Myocyte (in vitro differentiated cells): ENCODE measurements at regions not wholly inside any gene's neighbourhood (a gene's known extent, or its start where the extent isn't known, plus 50 kb on each side); places are given as distances from the start of the nearest gene placed in this dataset.

Source experiments
- DNase-seq: peaks from one replicate; pipeline ENCODE4 v3.0.0-alpha.2; 2012; ENCODE audit warnings: low read depth

DNA sequence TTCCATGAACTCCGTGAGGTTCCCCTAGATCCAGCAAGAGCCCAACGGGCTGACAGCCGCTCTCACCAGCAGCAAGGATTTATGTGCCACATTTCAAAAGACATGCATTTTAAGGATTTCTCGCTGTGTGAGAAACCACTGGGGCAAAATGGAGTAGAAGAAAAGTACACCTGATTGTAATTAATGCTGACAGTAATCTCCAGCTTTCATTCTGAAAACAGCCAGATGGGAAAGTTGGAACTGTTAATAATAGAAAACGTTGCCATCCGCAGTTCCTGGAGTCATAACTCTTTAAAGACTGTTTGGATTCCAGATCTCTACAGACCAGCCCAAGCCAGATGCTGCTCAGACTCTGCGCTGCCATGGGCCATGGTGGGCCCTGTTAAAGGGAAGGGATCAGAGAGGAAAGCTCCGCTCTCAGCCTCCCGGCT is 216.9 kb upstream of the GLI3 start:
- no peak for DNase-seq

DNA sequence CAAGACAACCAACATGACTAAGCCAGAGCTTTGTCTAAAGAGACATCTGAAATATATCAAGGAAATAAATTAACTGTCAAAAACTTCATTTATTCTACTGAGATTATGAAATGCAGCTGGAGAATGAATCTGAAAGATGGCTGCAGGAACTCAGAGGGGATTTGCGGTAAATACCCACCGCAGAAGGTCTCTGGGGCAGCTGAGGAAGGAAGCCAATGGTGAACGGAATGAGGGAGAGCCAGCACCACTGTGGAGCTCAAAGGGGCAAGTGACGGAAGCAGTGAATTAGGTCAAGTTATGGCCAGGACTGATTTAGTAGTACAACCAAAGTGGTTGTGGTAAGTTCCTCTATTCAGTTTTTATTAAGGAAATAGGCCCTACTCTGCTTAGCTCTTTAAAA is 215.3 kb upstream of the GLI3 start:
- DNase-seq = no peak

GRCh38 chr7:42449431-42449830 is 212.4 kb upstream of the GLI3 start:
- DNase-seq = no peak

DNA sequence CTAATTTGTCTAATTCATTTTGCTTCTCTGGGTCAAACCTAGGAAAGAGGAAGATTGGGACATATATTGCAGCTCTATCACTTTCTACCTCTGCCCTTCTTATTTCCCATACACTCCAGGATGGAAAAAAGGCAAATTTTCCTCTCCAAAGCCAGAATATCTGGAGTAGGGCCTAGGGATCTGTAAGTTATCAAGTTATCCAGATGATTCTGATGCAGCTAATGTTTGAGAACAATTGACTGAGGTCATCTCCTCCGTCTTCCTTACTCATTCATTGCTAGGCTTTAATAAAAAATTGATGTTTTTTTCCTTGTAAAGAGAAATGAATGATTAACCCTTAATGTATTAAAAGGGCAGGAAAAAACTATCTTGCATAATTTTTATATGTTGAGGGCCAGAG is 211.9 kb upstream of the GLI3 start:
- DNase-seq = no peak

DNA sequence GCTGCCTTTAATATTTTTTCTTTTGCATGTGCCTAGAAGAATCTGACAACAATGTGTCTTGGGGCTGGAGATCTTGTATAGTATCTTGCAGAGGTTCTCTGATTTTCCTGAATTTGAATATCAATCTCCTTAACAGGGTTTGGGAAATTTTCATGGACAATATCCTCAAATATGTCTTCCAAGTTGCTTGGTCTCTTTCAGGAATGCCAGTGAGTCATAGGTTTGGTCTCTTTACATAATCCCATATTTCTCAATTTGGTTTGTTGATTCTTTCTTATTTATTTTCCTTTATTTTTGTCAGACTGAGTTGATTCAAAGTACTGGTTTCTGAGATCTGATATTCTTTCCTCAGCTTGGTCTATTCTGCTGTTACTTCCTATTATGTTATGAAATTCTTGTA is 208.7 kb upstream of the GLI3 start:
- DNase-seq = no peak

DNA sequence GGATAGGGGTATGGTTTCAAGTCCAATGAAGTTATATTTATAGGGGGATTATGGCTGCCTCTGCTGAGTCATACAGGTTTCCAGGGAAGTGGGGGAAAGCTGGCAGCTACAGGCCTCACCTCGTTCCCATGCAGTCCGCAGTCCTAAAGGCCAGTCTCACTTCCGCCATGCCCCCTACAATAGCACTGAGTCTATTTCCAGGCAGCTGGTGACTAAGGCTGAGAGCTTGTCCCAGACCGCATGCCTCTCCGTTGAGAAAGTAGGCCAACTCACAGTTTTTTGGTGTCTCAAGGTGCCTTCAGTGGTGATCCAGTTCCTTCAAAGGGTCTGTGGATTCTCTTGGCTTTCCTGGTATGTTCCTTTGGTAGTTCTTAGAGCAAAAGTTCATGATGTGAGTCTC is 203.9 kb upstream of the GLI3 start:
- no peak for DNase-seq

- DNase-seq = no peak
These were observed 195.6 kb upstream of the GLI3 start for GRCh38 chr7:42432644-42433043.

DNA sequence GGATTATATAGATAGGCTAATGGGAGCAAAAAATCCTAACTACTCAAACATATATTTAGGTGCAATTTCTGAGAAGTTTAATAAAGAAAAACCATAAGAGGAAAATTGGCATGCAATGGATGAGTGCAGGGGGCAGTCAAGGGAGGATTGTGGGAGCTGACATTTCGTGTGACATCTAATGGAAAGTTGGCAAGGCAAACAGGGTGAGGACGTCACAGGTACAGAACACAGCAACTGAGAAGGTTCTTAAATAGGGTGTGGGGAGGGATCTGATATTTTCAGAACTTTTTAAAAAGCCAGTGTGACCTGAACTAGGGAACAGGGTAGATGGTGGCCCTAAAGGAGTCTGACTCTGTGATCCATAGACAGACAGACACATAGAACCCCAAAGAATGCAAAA is 194.9 kb upstream of the GLI3 start:
- no peak for DNase-seq

DNA sequence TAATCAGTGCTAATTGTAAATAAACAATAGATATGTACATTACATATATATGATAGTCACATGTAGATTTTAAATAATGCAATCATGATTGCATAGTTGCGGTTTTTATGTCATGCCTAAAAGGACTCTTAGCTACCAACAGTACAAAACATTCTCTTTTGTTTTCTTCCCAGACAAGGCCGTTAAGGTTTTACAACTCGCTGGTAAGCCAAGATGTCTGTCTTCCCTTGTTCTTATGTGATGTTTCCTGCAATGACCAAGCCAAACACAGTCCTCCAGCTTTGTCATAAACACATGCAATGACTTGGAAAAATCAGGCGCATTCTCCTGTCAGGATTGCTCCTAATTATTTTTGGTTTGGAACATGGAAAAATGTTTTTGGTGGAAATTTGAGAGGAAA is 192.3 kb upstream of the GLI3 start:
- DNase-seq = no peak

GRCh38 chr7:42426163-42426562 is 189.2 kb upstream of the GLI3 start:
- no peak for DNase-seq

DNA sequence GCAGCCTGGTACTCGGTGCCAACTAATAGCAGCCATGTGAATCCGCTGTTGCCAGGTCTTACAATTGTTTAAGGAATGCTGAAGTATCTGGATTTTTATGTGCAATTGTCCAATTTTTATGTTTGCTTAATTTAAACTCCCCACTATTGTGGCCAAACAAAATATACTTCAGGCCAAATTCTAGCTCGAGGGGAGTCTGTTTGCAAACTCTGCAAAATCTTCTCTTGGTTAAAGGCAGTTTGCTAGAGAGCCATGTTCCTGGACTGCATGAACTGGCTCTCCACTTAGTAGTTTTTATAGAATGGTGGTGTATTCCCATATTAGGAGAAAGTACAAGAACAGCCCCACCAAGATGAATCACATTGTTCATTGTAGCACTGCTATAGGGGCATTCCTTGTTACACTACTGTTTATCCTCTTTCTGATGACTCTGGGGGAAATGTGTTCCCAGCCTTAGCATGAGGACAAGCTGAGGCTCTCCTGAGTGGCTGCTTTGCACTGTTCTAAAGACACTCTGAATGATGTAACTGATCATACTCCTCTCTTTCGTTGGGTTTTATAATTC is 178.0 kb upstream of the GLI3 start:
- DNase-seq = no peak

DNA sequence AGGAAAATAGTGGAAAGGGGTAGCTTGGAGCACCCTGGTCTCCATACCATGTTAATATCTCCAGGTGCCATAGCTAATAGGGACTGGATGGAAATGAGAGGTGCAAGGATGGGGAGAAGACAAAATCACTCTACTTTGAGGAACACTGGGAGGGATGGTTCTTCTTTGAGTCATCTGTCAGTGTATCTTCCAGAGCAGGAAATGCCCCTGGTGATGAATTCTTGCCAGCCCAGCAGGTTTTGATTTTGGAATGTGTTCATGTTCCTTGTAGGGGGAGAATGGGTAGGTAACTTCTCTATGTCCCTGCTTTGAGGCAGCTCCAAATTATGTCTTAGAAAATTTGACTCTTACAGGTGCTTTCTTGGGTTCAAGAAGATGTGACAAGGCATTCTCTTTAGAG is 177.0 kb upstream of the GLI3 start:
- no peak for DNase-seq

DNA sequence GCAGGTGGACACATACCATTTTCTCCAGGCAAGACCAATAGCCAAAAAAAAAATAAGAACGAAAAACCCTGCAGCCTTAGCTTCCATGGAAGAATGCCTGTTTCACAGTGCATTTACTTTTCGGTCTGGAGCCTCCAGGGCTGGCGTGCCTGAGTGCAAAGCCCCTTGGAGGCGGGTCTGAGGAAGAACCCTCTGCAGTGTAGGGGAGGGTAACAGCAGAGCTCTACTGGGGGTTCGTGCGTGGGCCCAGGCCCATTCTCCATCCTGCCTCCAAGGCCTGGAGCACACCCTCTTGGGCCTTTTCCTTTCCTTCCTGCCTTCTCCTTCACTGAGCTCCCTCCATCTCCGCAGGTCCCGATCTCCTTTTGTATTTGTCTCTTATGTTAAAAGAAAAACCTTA is 172.3 kb upstream of the GLI3 start:
- no peak for DNase-seq

DNA sequence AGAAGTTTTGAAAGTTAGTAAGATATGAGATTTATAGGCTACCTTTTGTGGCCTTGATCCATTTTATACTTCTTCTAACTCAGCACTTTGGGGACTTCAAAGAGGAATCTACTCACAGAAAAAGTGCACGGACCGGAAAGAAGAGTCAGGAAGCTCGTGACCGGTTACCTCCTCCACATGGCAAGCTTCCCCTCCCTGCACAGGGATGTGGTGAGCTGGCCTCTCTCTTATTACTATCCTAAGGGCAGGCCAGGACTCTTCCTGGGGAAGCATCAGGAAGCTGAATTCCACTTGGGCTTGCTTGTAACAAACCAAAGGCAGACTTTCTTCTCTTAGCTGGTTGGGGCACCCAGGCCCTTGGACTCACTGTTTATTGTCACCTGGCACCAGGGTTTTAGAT is 170.8 kb upstream of the GLI3 start:
- DNase-seq = no peak

DNA sequence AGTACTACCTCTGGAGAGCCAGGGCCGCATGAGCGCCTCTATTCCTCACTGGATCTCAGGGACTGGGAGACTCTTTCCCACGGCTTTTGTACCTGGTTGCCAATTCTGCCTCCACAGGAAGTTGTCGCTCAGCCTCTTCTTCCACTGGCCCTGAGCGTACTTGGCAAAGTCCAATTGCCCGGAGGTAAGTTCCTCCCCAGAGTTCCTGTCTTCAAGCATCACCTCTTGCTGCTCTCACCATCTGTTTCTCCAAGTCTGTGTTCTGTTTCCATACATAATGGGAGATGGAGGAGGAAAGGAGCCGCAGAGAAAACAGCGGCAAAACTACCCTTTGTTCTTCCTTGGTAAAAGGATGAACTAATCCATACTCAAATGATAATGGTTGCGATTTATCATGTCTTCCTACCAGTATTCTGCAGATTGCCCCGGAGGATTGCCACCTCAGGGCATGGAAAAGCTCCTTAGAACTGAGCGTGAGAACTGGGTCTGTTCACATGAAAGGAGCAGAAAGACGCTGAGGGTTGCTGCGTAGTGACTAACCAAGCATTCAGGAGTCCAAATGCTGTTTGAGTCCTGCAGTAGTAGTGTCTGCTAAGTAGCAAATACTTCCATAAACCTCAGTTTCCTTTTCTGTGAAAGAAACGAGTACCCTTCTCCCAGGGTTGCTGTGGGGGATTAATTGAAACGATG is 170.2 kb upstream of the GLI3 start:
- DNase-seq = no peak

- DNase-seq = no peak
These were observed 169.3 kb upstream of the GLI3 start for GRCh38 chr7:42406358-42406757.

DNA sequence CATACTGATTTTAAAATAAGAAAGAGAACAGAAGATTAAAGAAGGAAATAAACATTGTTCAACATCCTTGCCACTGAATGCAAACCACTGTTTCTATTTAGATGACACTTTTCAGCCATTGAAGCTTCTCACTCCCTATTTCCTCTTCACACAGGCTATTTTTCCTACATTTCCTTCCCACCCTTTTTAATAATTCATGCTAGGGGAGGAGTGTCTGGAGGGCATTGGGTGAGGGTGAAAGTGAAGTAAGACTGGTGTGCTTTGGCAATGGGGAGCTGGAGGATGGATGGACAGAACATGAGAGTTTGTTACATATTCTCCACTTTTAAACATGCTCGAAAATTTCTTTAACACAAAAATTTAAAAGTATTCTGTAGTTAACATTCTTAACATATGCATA is 168.8 kb upstream of the GLI3 start:
- DNase-seq = no peak

DNA sequence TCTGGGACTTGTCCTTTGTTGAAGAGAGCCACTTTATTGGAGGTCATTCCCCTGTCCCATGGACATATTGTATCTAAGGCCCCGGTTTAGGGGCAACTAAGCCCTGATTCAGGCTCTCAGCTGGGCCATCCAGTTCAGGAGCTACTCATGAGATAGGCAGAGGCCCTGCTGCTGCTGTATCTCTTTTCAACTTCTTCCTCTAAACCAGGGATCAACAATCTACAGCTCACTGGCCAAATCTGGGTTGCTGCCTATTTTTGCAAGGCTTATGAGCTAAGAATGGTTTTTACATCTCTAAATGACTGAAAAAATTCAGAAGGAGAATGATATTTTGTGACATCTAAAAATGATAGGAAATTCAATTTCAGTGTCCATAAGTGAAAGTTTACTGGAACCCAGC is 166.8 kb upstream of the GLI3 start:
- no peak for DNase-seq

GRCh38 chr7:42400961-42401360 is 164.0 kb upstream of the GLI3 start:
- no peak for DNase-seq

- no peak for DNase-seq
These were observed 163.3 kb upstream of the GLI3 start for GRCh38 chr7:42400211-42400772.

DNA sequence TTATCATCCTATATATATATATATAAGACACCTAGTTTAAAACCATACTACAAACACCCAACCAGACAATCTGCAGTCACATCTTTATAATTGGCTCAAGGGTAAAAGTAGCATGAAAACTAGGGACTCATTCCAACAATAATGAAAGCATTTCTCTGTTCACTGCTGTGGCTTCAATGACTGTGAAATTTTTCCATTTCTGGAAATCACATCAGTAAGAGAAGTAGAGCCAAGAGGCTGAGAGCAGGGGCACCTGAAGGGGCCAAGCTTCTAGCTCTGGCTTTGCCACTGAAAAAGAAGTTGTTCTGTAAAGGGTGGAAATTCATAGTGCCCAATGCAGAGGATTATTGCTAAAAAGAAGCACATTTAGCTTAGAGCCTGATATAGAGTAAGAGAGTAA is 158.6 kb upstream of the GLI3 start:
- no peak for DNase-seq

- DNase-seq = no peak
These were observed 155.8 kb upstream of the GLI3 start for GRCh38 chr7:42392826-42393225.

DNA sequence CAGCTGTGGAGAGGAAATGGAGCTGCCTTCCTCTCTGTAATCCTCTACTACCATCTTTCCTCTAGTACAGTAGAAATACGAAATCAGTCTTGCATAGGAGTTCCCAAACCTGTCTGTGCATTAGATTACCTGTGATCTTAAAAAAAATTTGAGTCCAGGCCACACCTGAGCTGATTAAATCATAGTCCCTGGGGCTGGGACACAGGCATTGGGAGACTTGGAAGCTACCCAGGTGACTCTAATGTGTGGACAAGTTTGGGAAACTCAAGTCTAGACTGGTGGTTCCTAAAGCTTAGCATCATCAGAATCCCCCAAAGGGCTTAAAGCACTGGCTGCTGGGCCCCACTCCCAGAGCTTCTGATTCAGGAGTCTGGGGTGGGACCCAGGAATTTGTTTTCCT is 152.7 kb upstream of the GLI3 start:
- no peak for DNase-seq
